SK-N-SH treated with all-trans-retinoic acid at 6 μM for 48 hours (cell line): ENCODE measurements at regions not wholly inside any gene's neighbourhood (a gene's known extent, or its start where the extent isn't known, plus 50 kb on each side); places are given as distances from the start of the nearest gene placed in this dataset.
"Not testable (repeated sequence)": the region's sequence is repeated elsewhere in the genome, so short reads cannot be mapped to it uniquely, and the experiment has no call there.

Experiments
- ARNTL ChIP-seq: fragments of 450-650 bp; formaldehyde crosslinking; IDR thresholded peaks from 2 replicates; pipeline ENCODE4 v1.5.0; 2020; ENCODE audit warnings: low read depth, mild to moderate bottlenecking, moderate library complexity, borderline replicate concordance
- CSDC2 ChIP-seq: fragments of 250-450 bp; sonication (Bioruptor Pico); IDR thresholded peaks from 2 replicates; pipeline ENCODE4 v1.5.0; 2020; ENCODE audit warnings: mild to moderate bottlenecking, moderate library complexity
- GLIS3 ChIP-seq: fragments of 250-450 bp; sonication (Bioruptor Pico); IDR thresholded peaks from 2 replicates; pipeline ENCODE4 v1.5.0; 2020; ENCODE audit warnings: mild to moderate bottlenecking, moderate library complexity
- ISL1 ChIP-seq: fragments of 250-450 bp; sonication (Bioruptor Pico); IDR thresholded peaks from 2 replicates; pipeline ENCODE4 v2.1.2; 2022; ENCODE audit warnings: mild to moderate bottlenecking, moderate library complexity
- PPARA ChIP-seq: fragments of 250-450 bp; sonication (Bioruptor Pico); IDR thresholded peaks from 2 replicates; pipeline ENCODE4 v1.5.0; 2020; ENCODE audit warnings: mild to moderate bottlenecking, borderline replicate concordance
- TCF4 ChIP-seq: fragments of 250-450 bp; sonication (Bioruptor Pico); IDR thresholded peaks from 2 replicates; pipeline ENCODE4 v1.8.0; 2021; ENCODE audit warnings: mild to moderate bottlenecking, moderate library complexity, borderline replicate concordance
- ZFP30 ChIP-seq: fragments of 450-650 bp; formaldehyde crosslinking; IDR thresholded peaks from 2 replicates; pipeline ENCODE4 v1.5.0; 2022; ENCODE audit warnings: mild to moderate bottlenecking, moderate library complexity
- ZNF565 ChIP-seq: fragments of 450-650 bp; formaldehyde crosslinking; conservative IDR thresholded peaks from 2 replicates; pipeline ENCODE4 v1.5.0; 2020; ENCODE audit warnings: low read depth, mild to moderate bottlenecking, moderate library complexity
- ZNF8 ChIP-seq: fragments of 450-650 bp; formaldehyde crosslinking; IDR thresholded peaks from 2 replicates; pipeline ENCODE4 v1.5.0; 2020; ENCODE audit warnings: mild to moderate bottlenecking, moderate library complexity
- TF ChIP-seq, protein P1 (sequence below): fragments of 250-450 bp; sonication (Bioruptor Pico); IDR thresholded peaks from 2 replicates; pipeline ENCODE4 v1.8.0; 2020; ENCODE audit warnings: mild to moderate bottlenecking, moderate library complexity, borderline replicate concordance
- TF ChIP-seq, protein P2 (sequence below): fragments of 250-450 bp; sonication (Bioruptor Pico); IDR thresholded peaks from 2 replicates; pipeline ENCODE4 v1.5.1; 2020; ENCODE audit warnings: low read depth, mild to moderate bottlenecking, moderate library complexity
- TF ChIP-seq, protein P3 (sequence below): fragments of 250-450 bp; sonication (Bioruptor Pico); IDR thresholded peaks from 2 replicates; pipeline ENCODE4 v1.8.0; 2021; ENCODE audit warnings: low read depth, mild to moderate bottlenecking, moderate library complexity, borderline replicate concordance
- TF ChIP-seq, protein P4 (sequence below): fragments of 250-450 bp; sonication (Bioruptor Pico); IDR thresholded peaks from 2 replicates; pipeline ENCODE4 v1.5.0; 2020; ENCODE audit warnings: mild to moderate bottlenecking, moderate library complexity

DNA sequence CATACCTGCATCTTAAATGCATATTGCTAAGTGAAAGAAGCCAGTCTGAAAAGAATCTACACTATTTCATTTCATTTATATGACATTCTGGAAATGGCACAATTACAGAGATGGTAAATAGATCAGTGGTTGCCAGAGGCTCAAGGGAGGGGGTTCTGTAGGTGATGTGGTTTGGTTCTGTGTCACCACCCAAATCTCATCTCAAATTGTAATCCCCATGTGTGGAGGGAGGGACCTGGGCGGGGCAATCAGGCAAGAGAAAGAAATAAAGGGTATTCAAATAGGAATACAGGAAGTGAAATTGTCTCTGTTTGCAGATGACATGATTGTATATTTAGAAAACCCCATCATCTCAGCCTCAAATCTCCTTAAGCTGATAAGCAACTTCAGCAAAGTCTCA, 53.7 kb upstream of the DENND1B start:
- TF ChIP-seq PPARA; ARNTL (CRISPR knock-in tag); TCF4 (CRISPR knock-in tag); GLIS3 (CRISPR knock-in tag); CSDC2 (CRISPR knock-in tag); ZNF8 (CRISPR knock-in tag); ZNF565 (CRISPR knock-in tag); ZFP30 (CRISPR knock-in tag); ISL1 (CRISPR knock-in tag): not testable (repeated sequence)
- TF ChIP-seq, protein P1, sequence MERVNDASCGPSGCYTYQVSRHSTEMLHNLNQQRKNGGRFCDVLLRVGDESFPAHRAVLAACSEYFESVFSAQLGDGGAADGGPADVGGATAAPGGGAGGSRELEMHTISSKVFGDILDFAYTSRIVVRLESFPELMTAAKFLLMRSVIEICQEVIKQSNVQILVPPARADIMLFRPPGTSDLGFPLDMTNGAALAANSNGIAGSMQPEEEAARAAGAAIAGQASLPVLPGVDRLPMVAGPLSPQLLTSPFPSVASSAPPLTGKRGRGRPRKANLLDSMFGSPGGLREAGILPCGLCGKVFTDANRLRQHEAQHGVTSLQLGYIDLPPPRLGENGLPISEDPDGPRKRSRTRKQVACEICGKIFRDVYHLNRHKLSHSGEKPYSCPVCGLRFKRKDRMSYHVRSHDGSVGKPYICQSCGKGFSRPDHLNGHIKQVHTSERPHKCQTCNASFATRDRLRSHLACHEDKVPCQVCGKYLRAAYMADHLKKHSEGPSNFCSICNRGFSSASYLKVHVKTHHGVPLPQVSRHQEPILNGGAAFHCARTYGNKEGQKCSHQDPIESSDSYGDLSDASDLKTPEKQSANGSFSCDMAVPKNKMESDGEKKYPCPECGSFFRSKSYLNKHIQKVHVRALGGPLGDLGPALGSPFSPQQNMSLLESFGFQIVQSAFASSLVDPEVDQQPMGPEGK (CRISPR knock-in tag), result not testable (repeated sequence)
- TF ChIP-seq, protein P2, sequence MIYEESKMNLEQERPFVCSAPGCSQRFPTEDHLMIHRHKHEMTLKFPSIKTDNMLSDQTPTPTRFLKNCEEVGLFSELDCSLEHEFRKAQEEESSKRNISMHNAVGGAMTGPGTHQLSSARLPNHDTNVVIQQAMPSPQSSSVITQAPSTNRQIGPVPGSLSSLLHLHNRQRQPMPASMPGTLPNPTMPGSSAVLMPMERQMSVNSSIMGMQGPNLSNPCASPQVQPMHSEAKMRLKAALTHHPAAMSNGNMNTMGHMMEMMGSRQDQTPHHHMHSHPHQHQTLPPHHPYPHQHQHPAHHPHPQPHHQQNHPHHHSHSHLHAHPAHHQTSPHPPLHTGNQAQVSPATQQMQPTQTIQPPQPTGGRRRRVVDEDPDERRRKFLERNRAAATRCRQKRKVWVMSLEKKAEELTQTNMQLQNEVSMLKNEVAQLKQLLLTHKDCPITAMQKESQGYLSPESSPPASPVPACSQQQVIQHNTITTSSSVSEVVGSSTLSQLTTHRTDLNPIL (CRISPR knock-in tag), result not testable (repeated sequence)
- TF ChIP-seq, protein P3, sequence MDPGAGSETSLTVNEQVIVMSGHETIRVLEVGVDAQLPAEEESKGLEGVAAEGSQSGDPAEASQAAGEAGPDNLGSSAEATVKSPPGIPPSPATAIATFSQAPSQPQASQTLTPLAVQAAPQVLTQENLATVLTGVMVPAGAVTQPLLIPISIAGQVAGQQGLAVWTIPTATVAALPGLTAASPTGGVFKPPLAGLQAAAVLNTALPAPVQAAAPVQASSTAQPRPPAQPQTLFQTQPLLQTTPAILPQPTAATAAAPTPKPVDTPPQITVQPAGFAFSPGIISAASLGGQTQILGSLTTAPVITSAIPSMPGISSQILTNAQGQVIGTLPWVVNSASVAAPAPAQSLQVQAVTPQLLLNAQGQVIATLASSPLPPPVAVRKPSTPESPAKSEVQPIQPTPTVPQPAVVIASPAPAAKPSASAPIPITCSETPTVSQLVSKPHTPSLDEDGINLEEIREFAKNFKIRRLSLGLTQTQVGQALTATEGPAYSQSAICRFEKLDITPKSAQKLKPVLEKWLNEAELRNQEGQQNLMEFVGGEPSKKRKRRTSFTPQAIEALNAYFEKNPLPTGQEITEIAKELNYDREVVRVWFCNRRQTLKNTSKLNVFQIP (CRISPR knock-in tag), result not testable (repeated sequence)
- TF ChIP-seq, protein P4, sequence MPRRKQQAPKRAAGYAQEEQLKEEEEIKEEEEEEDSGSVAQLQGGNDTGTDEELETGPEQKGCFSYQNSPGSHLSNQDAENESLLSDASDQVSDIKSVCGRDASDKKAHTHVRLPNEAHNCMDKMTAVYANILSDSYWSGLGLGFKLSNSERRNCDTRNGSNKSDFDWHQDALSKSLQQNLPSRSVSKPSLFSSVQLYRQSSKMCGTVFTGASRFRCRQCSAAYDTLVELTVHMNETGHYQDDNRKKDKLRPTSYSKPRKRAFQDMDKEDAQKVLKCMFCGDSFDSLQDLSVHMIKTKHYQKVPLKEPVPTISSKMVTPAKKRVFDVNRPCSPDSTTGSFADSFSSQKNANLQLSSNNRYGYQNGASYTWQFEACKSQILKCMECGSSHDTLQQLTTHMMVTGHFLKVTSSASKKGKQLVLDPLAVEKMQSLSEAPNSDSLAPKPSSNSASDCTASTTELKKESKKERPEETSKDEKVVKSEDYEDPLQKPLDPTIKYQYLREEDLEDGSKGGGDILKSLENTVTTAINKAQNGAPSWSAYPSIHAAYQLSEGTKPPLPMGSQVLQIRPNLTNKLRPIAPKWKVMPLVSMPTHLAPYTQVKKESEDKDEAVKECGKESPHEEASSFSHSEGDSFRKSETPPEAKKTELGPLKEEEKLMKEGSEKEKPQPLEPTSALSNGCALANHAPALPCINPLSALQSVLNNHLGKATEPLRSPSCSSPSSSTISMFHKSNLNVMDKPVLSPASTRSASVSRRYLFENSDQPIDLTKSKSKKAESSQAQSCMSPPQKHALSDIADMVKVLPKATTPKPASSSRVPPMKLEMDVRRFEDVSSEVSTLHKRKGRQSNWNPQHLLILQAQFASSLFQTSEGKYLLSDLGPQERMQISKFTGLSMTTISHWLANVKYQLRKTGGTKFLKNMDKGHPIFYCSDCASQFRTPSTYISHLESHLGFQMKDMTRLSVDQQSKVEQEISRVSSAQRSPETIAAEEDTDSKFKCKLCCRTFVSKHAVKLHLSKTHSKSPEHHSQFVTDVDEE (CRISPR knock-in tag), result not testable (repeated sequence)
